ENCODE measurements at regions not wholly inside any gene's neighbourhood (a gene's known extent, or its start where the extent isn't known, plus 50 kb on each side); places are given as distances from the start of the nearest gene placed in this dataset.

- Histone ChIP-seq H3K23ac (ENCODE audit: insufficient read length, low read depth, low read length) (no peak overlapping the region), H3K4me1 (ENCODE audit: insufficient read depth, low read length) (no peaks in the 10 kb centered on the region), H3T11ph (ENCODE audit: low read length) (no peak overlapping the region), H3K23me2 (ENCODE audit: insufficient read length, low read depth, low read length, poor library complexity, severe bottlenecking) (no peaks in the 10 kb centered on the region), H3K4me2 (ENCODE audit: insufficient read depth, insufficient read length, low read length) (no peak overlapping the region), H3K4ac (ENCODE audit: low read depth, low read length) (no peak overlapping the region), H3K14ac (ENCODE audit: insufficient read depth, low read length) (no peak overlapping the region), H2AFZ (ENCODE audit: low read length) (no peak overlapping the region), H4K8ac (replicated peaks; ENCODE audit: insufficient read length, low read depth, low read length) (no peak overlapping the region), H2BK120ac (ENCODE audit: low read depth, low read length, poor library complexity, severe bottlenecking) (no peak overlapping the region), H4K91ac (ENCODE audit: insufficient read length, low read depth, low read length) (no peak overlapping the region), H2AK5ac (ENCODE audit: insufficient read length, low read length) (no peak overlapping the region), H2BK5ac (ENCODE audit: insufficient read length, low read length) (no peak overlapping the region), H3K27me3 (ENCODE audit: insufficient read depth, low read length) (no peaks in the 10 kb centered on the region), H3K56ac (ENCODE audit: insufficient read length, low read depth, low read length) (no peak overlapping the region), H3K9me3 (ENCODE audit: control insufficient read depth, low read depth, low read length) (no peaks in the 10 kb centered on the region), H3K79me2 (ENCODE audit: insufficient read depth, low read length) (no peaks in the 10 kb centered on the region), H3K18ac (ENCODE audit: insufficient read length, low read depth, low read length) (no peak overlapping the region), H3K9ac (ENCODE audit: extremely low read depth, insufficient read length, low read length) (no peak overlapping the region), H2BK15ac (ENCODE audit: low read depth, low read length) (no peak overlapping the region), H3K27ac (ENCODE audit: insufficient read length, low read depth, low read length) (no peak overlapping the region), H4K20me1 (ENCODE audit: control insufficient read depth, insufficient read depth, insufficient read length) (no peaks in the 10 kb centered on the region), H4K5ac (ENCODE audit: insufficient read length, low read depth, low read length) (no peak overlapping the region), H2BK20ac (ENCODE audit: low read depth, low read length, poor library complexity, severe bottlenecking) (no peak overlapping the region), H3K79me1 (ENCODE audit: insufficient read depth, low read depth, low read length, poor library complexity, severe bottlenecking) (no peaks in the 10 kb centered on the region), H2BK12ac (ENCODE audit: insufficient read length, low read depth, low read length) (no peak overlapping the region)
- Mint-ChIP-seq H3K27ac (no peak overlapping the region), H3K36me3 (ENCODE audit: insufficient read depth in 1 of 3, low read depth in 3 of 3) (no peaks in the 10 kb centered on the region), H3K4me3 (no peak overlapping the region), H3K4me1 (peaks cover 0 to 8% of the 10 kb centered on the region in 2 experiments; a peak in 1 of 4 replicates), H3K27me3 (ENCODE audit: low read depth) (no peaks in the 10 kb centered on the region), H3K9me3 (no peaks in the 10 kb centered on the region)
- no CpG with 5 or more reads among the region's 5 CpGs for WGBS (ENCODE audit: extremely low coverage, insufficient read length, low lambda C conversion rate)
- TF ChIP-seq CTCF (conservative IDR thresholded peaks at IDR 0.05), result no peak
- no peak for DNase-seq
Observed at GRCh38 chr5:98997000-98997399, 68.2 kb upstream of the CHD1 start.
